ENCODE measurements at regions not wholly inside any gene's neighbourhood (a gene's known extent, or its start where the extent isn't known, plus 50 kb on each side); places are given as distances from the start of the nearest gene placed in this dataset.
A peak's percentile ranks its signal among the peaks of the same experiment; 100 is the strongest.

GRCh38 chr5:158561562-158562190 is 538.0 kb downstream of the EBF1 start:
- no peak for DNase-seq
- H3K27me3 Mint-ChIP-seq, result no peaks in the 10 kb centered on the region
- H3K27ac Mint-ChIP-seq, result no peak overlapping the region
- H3K9me3 Mint-ChIP-seq, result no peaks in the 10 kb centered on the region
- ATAC-seq (ENCODE audit: low read depth in 2 of 2), result no peak
- no peak overlapping the region for H3K4me3 Mint-ChIP-seq
- H3K36me3 Mint-ChIP-seq, result no peaks in the 10 kb centered on the region
- peaks cover 51 to 65% (median 56%) of the 10 kb centered on the region in 3 donors for H3K4me1 Mint-ChIP-seq

- peak; percentile 10 for DNase-seq
- no peaks in the 10 kb centered on the region for H3K9me3 Mint-ChIP-seq
- H3K27ac Mint-ChIP-seq, result peak overlapping the region in 3 of 6 donors; percentile 36 to 71 (median 68)
- peak; percentile 47 to 57 for ATAC-seq (ENCODE audit: low read depth in 2 of 2)
- H3K4me1 Mint-ChIP-seq, result peaks cover 46 to 60% (median 47%) of the 10 kb centered on the region in 3 donors
- no peaks in the 10 kb centered on the region for H3K27me3 Mint-ChIP-seq
- peak overlapping the region in 7 of 8 donors; percentile 61 to 84 (median 69) for H3K4me3 Mint-ChIP-seq
- no peaks in the 10 kb centered on the region for H3K36me3 Mint-ChIP-seq
These were observed 539.5 kb downstream of the EBF1 start for GRCh38 chr5:158560170-158560569.

GRCh38 chr5:158559643-158560042 is 540.1 kb downstream of the EBF1 start:
- peaks cover 44 to 57% (median 44%) of the 10 kb centered on the region in 3 donors for H3K4me1 Mint-ChIP-seq
- H3K36me3 Mint-ChIP-seq, result no peaks in the 10 kb centered on the region
- peak overlapping the region in 2 of 6 donors; percentile 5 to 71 for H3K27ac Mint-ChIP-seq
- DNase-seq (no peak), ATAC-seq (ENCODE audit: low read depth in 2 of 2) (peak; percentile 92 to 95)
- H3K27me3 Mint-ChIP-seq, result no peaks in the 10 kb centered on the region
- H3K9me3 Mint-ChIP-seq, result no peaks in the 10 kb centered on the region
- H3K4me3 Mint-ChIP-seq, result peak overlapping the region in 7 of 8 donors; percentile 30 to 84 (median 69)

GRCh38 chr5:158559066-158559465 is 540.6 kb downstream of the EBF1 start:
- H3K27ac Mint-ChIP-seq, result no peak overlapping the region
- DNase-seq, result no peak
- H3K4me1 Mint-ChIP-seq, result peaks cover 43 to 57% (median 44%) of the 10 kb centered on the region in 3 donors
- peak overlapping the region in 5 of 8 donors; percentile 64 to 84 (median 80) for H3K4me3 Mint-ChIP-seq
- no peaks in the 10 kb centered on the region for H3K27me3 Mint-ChIP-seq
- H3K36me3 Mint-ChIP-seq, result no peaks in the 10 kb centered on the region
- H3K9me3 Mint-ChIP-seq, result no peaks in the 10 kb centered on the region
- ATAC-seq (ENCODE audit: low read depth in 2 of 2), result peak in 1 of 2 donors; percentile 15

- peaks cover 12 to 19% (median 18%) of the 10 kb centered on the region in 3 donors for H3K4me1 Mint-ChIP-seq
- no peak overlapping the region for H3K4me3 Mint-ChIP-seq
These were observed 545.8 kb downstream of the EBF1 start for GRCh38 chr5:158553962-158554336.

GRCh38 chr5:158553195-158553961 is 546.3 kb downstream of the EBF1 start:
- H3K36me3 Mint-ChIP-seq, result no peaks in the 10 kb centered on the region
- H3K27ac Mint-ChIP-seq, result peak overlapping the region in 1 of 6 donors; percentile 12
- DNase-seq, result no peak
- no peak overlapping the region for H3K4me3 Mint-ChIP-seq
- H3K27me3 Mint-ChIP-seq, result no peaks in the 10 kb centered on the region
- H3K4me1 Mint-ChIP-seq, result peaks cover 7 to 13% (median 13%) of the 10 kb centered on the region in 3 donors
- peaks cover 0 to 8% (median 0%) of the 10 kb centered on the region in 7 donors for H3K9me3 Mint-ChIP-seq
- no peak for ATAC-seq (ENCODE audit: low read depth in 2 of 2)

More at GRCh38 chr5:158553962-158554336, 545.8 kb downstream of the EBF1 start:
- ATAC-seq (ENCODE audit: low read depth in 2 of 2), result no peak
- H3K27ac Mint-ChIP-seq, result peak overlapping the region in 1 of 6 donors; percentile 16
- no peaks in the 10 kb centered on the region for H3K36me3 Mint-ChIP-seq
- DNase-seq, result no peak
- peaks cover 0 to 2% (median 0%) of the 10 kb centered on the region in 7 donors for H3K9me3 Mint-ChIP-seq
- no peaks in the 10 kb centered on the region for H3K27me3 Mint-ChIP-seq

GRCh38 chr5:158552241-158552640 is 547.5 kb downstream of the EBF1 start:
- H3K4me3 Mint-ChIP-seq, result no peak overlapping the region
- no peak for ATAC-seq (ENCODE audit: low read depth in 2 of 2)
- H3K9me3 Mint-ChIP-seq, result peaks cover 0 to 16% (median 9%) of the 10 kb centered on the region in 7 donors
- no peaks in the 10 kb centered on the region for H3K27me3 Mint-ChIP-seq
- DNase-seq, result no peak
- H3K27ac Mint-ChIP-seq, result no peak overlapping the region
- peaks cover 7 to 13% (median 12%) of the 10 kb centered on the region in 3 donors for H3K4me1 Mint-ChIP-seq
- H3K36me3 Mint-ChIP-seq, result no peaks in the 10 kb centered on the region

GRCh38 chr5:158549311-158549710 is 550.4 kb downstream of the EBF1 start:
- Mint-ChIP-seq H3K4me3 (no peak overlapping the region), H3K27ac (peak overlapping the region in 1 of 6 donors; percentile 22), H3K27me3 (no peaks in the 10 kb centered on the region), H3K36me3 (no peaks in the 10 kb centered on the region), H3K4me1 (peaks cover 12 to 25% (median 14%) of the 10 kb centered on the region in 3 donors), H3K9me3 (peaks cover 0 to 16% (median 9%) of the 10 kb centered on the region in 7 donors)
- DNase-seq (no peak), ATAC-seq (ENCODE audit: low read depth in 2 of 2) (no peak)

GRCh38 chr5:158546748-158547147 is 553.0 kb downstream of the EBF1 start:
- Mint-ChIP-seq H3K27ac (no peak overlapping the region), H3K4me1 (peaks cover 10 to 35% (median 20%) of the 10 kb centered on the region in 3 donors), H3K4me3 (no peak overlapping the region), H3K36me3 (no peaks in the 10 kb centered on the region), H3K9me3 (peaks cover 0 to 16% (median 9%) of the 10 kb centered on the region in 7 donors), H3K27me3 (no peaks in the 10 kb centered on the region)
- no peak for ATAC-seq (ENCODE audit: low read depth in 2 of 2)
- no peak for DNase-seq

GRCh38 chr5:158545949-158546530 is 553.7 kb downstream of the EBF1 start:
- peak overlapping the region in 3 of 8 donors; percentile 3 to 45 (median 5) for H3K4me3 Mint-ChIP-seq
- peaks cover 10 to 36% (median 21%) of the 10 kb centered on the region in 3 donors for H3K4me1 Mint-ChIP-seq
- H3K27me3 Mint-ChIP-seq, result no peaks in the 10 kb centered on the region
- H3K36me3 Mint-ChIP-seq, result no peaks in the 10 kb centered on the region
- peak overlapping the region in 2 of 6 donors; percentile 15 to 49 for H3K27ac Mint-ChIP-seq
- DNase-seq (no peak), ATAC-seq (ENCODE audit: low read depth in 2 of 2) (no peak)
- H3K9me3 Mint-ChIP-seq, result peaks cover 0 to 16% (median 9%) of the 10 kb centered on the region in 7 donors

- Mint-ChIP-seq H3K9me3 (peaks cover 0 to 16% (median 9%) of the 10 kb centered on the region in 7 donors), H3K27me3 (no peaks in the 10 kb centered on the region), H3K27ac (peak overlapping the region in 1 of 6 donors; percentile 62), H3K36me3 (no peaks in the 10 kb centered on the region), H3K4me1 (peaks cover 10 to 43% (median 33%) of the 10 kb centered on the region in 3 donors), H3K4me3 (peak overlapping the region in 2 of 8 donors; percentile 13 to 69)
- no peak for DNase-seq
- no peak for ATAC-seq (ENCODE audit: low read depth in 2 of 2)
These were observed 555.1 kb downstream of the EBF1 start for GRCh38 chr5:158544388-158545339.

- Mint-ChIP-seq H3K27me3 (no peaks in the 10 kb centered on the region), H3K4me1 (peaks cover 17 to 49% (median 35%) of the 10 kb centered on the region in 3 donors), H3K9me3 (peaks cover 0 to 13% (median 9%) of the 10 kb centered on the region in 7 donors), H3K4me3 (no peak overlapping the region), H3K27ac (peak overlapping the region in 2 of 6 donors; percentile 15 to 39), H3K36me3 (no peaks in the 10 kb centered on the region)
- DNase-seq (no peak), ATAC-seq (ENCODE audit: low read depth in 2 of 2) (no peak)
These were observed 556.0 kb downstream of the EBF1 start for GRCh38 chr5:158543539-158544387.
